ENCODE measurements at regions not wholly inside any gene's neighbourhood (a gene's known extent, or its start where the extent isn't known, plus 50 kb on each side); places are given as distances from the start of the nearest gene placed in this dataset.
"Not testable (repeated sequence)": the region's sequence is repeated elsewhere in the genome, so short reads cannot be mapped to it uniquely, and the experiment has no call there.

DNA sequence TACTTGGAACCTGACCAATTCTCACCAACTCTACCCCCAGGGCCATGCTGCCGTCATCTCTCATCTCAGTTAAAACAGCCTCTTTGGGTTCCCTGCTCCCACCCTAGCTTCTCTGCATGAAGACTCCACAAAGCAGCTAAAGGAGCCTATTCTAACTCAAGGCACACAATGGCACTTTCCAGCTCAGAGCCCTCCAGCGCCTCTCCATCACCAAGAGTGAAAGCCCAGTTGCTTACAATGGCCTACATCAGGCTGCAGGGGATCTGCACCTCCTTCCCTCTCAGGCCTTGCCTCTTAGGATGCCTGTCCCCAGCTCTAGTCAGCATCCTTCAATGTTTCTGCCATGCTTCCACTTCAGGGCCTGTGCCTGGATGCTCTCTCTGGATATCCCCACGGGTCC, 83.7 kb upstream of the GNAZ start:
- CTCF ChIA-PET: no interaction called here
- H3K9me3 ChIP-seq: no peaks in the 10 kb centered on the region
- no peak for DNase-seq
- no peaks in the 10 kb centered on the region for H3K36me3 ChIP-seq (ENCODE audit: control insufficient read depth in 2 of 2, extremely low read depth in 1 of 2, insufficient read depth in 1 of 2, low read length in 1 of 2)
- peaks cover 12 to 34% of the 10 kb centered on the region in 2 donors for H3K27me3 Mint-ChIP-seq
- H3K36me3 Mint-ChIP-seq: no peaks in the 10 kb centered on the region
- peaks cover 5 to 9% (median 6%) of the 10 kb centered on the region in 3 donors for H3K4me1 Mint-ChIP-seq
- POLR2A ChIA-PET: no interaction called here
- no peak overlapping the region for H3K27ac ChIP-seq (ENCODE audit: low read length)
- 100% methylated on average over 2 of the region's 3 CpGs for WGBS (ENCODE audit: insufficient coverage)
- no peaks in the 10 kb centered on the region for H3K9me3 Mint-ChIP-seq
- H3K4me3 ChIP-seq (ENCODE audit: control insufficient read depth in 1 of 2, extremely low read depth in 1 of 2, low read length in 1 of 2): no peak overlapping the region
- no peak for ATAC-seq (replicated peaks in 1 of 4)
- no peak overlapping the region for H3K4me3 Mint-ChIP-seq
- H3K4me1 ChIP-seq (ENCODE audit: control insufficient read depth in 1 of 2, extremely low read depth in 1 of 2, insufficient read depth in 2 of 2, low read length in 2 of 2): peaks cover 0 to 12% of the 10 kb centered on the region in 2 experiments
- H3K27ac Mint-ChIP-seq: no peak overlapping the region
- peaks cover 0 to 13% of the 10 kb centered on the region in 2 experiments for H3K27me3 ChIP-seq (replicated peaks in 1 of 2; ENCODE audit: control insufficient read depth in 2 of 2, extremely low read depth in 1 of 2, insufficient read depth in 2 of 2, low read length in 1 of 2)

DNA sequence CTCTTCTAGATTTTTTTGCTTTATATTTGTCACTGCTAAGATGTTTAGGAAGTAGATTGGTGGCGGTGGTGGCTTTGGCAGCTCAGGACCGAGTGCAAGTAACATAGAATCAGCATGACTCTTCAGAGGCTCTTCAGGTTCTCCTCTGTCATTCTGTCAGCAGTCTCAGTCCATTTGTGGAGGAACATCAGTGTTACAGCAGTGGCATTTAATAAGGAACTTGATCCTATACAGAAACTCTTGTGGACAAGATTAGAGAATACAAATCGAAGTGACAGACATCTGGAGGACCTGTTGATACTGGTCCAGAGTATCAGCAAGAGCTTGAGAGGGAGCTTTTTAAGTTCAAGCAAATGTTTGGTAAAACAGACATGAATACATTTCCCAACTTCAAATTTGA, 82.2 kb upstream of the GNAZ start:
- Histone ChIP-seq H3K4me3 (ENCODE audit: control insufficient read depth in 1 of 2, extremely low read depth in 1 of 2, low read length in 1 of 2) (no peak overlapping the region), H3K4me1 (ENCODE audit: control insufficient read depth in 1 of 2, extremely low read depth in 1 of 2, insufficient read depth in 2 of 2, low read length in 2 of 2) (peaks cover 0 to 7% of the 10 kb centered on the region in 2 experiments), H3K36me3 (ENCODE audit: control insufficient read depth in 2 of 2, extremely low read depth in 1 of 2, insufficient read depth in 1 of 2, low read length in 1 of 2) (no peaks in the 10 kb centered on the region), H3K9me3 (no peaks in the 10 kb centered on the region), H3K27me3 (replicated peaks in 1 of 2; ENCODE audit: control insufficient read depth in 2 of 2, extremely low read depth in 1 of 2, insufficient read depth in 2 of 2, low read length in 1 of 2) (peaks cover 0 to 16% of the 10 kb centered on the region in 2 experiments), H3K27ac (ENCODE audit: low read length) (no peak overlapping the region)
- no peak overlapping the region for H3K4me3 Mint-ChIP-seq
- no peak for DNase-seq
- ChIA-PET POLR2A (no interaction called here), CTCF (interaction anchor here in 1 of 2 donors (0.7 kb wide), 1 partner anchor 12 kb away, joined by 3 read pairs; no protein-coding TSS in a partner anchor)
- no peak overlapping the region for H3K27ac Mint-ChIP-seq
- H3K36me3 Mint-ChIP-seq: no peaks in the 10 kb centered on the region
- no peak for ATAC-seq (replicated peaks in 1 of 4)
- 75% methylated on average over 2 of the region's 3 CpGs for WGBS (ENCODE audit: insufficient coverage)
- H3K27me3 Mint-ChIP-seq: peaks cover 18 to 38% of the 10 kb centered on the region in 2 donors
- H3K4me1 Mint-ChIP-seq: peaks cover 5 to 6% (median 5%) of the 10 kb centered on the region in 3 donors
- H3K9me3 Mint-ChIP-seq: no peaks in the 10 kb centered on the region

DNA sequence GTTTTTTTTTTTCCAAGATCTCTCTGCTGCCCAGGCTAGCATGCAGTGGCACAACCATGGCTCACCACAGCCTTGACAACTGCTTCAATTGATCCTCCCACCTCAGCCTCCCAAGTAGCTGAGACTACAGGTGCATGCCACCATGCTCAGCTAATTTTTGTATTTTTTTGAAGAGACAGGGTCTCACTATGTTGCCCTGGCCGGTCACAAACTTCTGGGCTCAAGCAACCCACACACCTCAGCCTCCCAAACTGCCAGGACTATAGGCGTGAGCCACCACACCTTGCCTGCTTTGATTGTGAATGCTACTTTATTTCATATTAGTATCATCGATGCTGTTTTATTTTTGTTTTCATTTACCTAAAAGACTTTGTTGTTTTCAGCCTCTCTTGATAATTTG, 81.5 kb upstream of the GNAZ start:
- no peaks in the 10 kb centered on the region for H3K36me3 ChIP-seq (ENCODE audit: control insufficient read depth in 2 of 2, extremely low read depth in 1 of 2, insufficient read depth in 1 of 2, low read length in 1 of 2)
- Mint-ChIP-seq H3K4me1 (no peaks in the 10 kb centered on the region), H3K4me3 (no peak overlapping the region), H3K27ac (no peak overlapping the region), H3K27me3 (peaks cover 19 to 40% of the 10 kb centered on the region in 2 donors), H3K36me3 (no peaks in the 10 kb centered on the region), H3K9me3 (no peaks in the 10 kb centered on the region)
- POLR2A ChIA-PET: no interaction called here
- peaks cover 0 to 17% of the 10 kb centered on the region in 2 experiments for H3K27me3 ChIP-seq (replicated peaks in 1 of 2; ENCODE audit: control insufficient read depth in 2 of 2, extremely low read depth in 1 of 2, insufficient read depth in 2 of 2, low read length in 1 of 2)
- CTCF ChIA-PET: no interaction called here
- DNase-seq (no peak), ATAC-seq (replicated peaks in 1 of 4) (no peak)
- WGBS (ENCODE audit: insufficient coverage): no CpG with 5 or more reads among the region's 3 CpGs
- H3K4me1 ChIP-seq (ENCODE audit: control insufficient read depth in 1 of 2, extremely low read depth in 1 of 2, insufficient read depth in 2 of 2, low read length in 2 of 2): peaks cover 0 to 1% of the 10 kb centered on the region in 2 experiments
- H3K27ac ChIP-seq (ENCODE audit: low read length): no peak overlapping the region
- H3K4me3 ChIP-seq (ENCODE audit: control insufficient read depth in 1 of 2, extremely low read depth in 1 of 2, low read length in 1 of 2): no peak overlapping the region
- no peaks in the 10 kb centered on the region for H3K9me3 ChIP-seq

DNA sequence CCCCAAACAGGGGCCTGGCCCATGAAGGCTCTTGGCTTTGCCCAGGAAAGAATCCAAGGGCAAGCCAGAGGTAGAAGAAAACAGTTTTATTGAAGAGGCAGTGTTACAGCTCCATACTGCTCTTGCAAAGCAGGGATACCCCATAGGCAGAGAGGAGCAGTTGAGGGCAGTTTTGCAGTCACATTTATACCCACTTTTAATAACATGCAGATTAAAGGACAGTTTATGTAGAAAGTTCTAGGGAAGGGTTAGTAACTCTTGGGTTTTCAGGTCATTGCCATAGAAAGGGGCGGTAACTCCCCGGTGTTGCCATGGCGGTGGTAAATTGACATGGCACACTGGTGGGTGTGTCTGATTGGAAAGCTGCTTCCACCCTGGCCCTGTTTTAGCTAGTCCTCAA, 80.5 kb upstream of the GNAZ start:
- H3K4me3 ChIP-seq (ENCODE audit: control insufficient read depth in 1 of 2, extremely low read depth in 1 of 2, low read length in 1 of 2): no peak overlapping the region
- Mint-ChIP-seq H3K27me3 (peaks cover 21 to 46% of the 10 kb centered on the region in 2 donors), H3K9me3 (no peaks in the 10 kb centered on the region), H3K4me1 (no peaks in the 10 kb centered on the region), H3K27ac (no peak overlapping the region), H3K36me3 (no peaks in the 10 kb centered on the region), H3K4me3 (no peak overlapping the region)
- H3K27me3 ChIP-seq (replicated peaks in 1 of 2; ENCODE audit: control insufficient read depth in 2 of 2, extremely low read depth in 1 of 2, insufficient read depth in 2 of 2, low read length in 1 of 2): peaks cover 0 to 17% of the 10 kb centered on the region in 2 experiments
- no peaks in the 10 kb centered on the region for H3K9me3 ChIP-seq
- DNase-seq: no peak
- no peaks in the 10 kb centered on the region for H3K36me3 ChIP-seq (ENCODE audit: control insufficient read depth in 2 of 2, extremely low read depth in 1 of 2, insufficient read depth in 1 of 2, low read length in 1 of 2)
- CTCF ChIA-PET: interaction anchor here in 1 of 2 donors (0.7 kb wide), 1 partner anchor 1948 kb away, joined by 3 read pairs; no protein-coding TSS in a partner anchor
- no peak overlapping the region for H3K27ac ChIP-seq (ENCODE audit: low read length)
- POLR2A ChIA-PET: no interaction called here
- H3K4me1 ChIP-seq (ENCODE audit: control insufficient read depth in 1 of 2, extremely low read depth in 1 of 2, insufficient read depth in 2 of 2, low read length in 2 of 2): no peaks in the 10 kb centered on the region
- ATAC-seq (replicated peaks in 1 of 4): no peak
- WGBS (ENCODE audit: insufficient coverage): no CpG with 5 or more reads among the region's 3 CpGs

DNA sequence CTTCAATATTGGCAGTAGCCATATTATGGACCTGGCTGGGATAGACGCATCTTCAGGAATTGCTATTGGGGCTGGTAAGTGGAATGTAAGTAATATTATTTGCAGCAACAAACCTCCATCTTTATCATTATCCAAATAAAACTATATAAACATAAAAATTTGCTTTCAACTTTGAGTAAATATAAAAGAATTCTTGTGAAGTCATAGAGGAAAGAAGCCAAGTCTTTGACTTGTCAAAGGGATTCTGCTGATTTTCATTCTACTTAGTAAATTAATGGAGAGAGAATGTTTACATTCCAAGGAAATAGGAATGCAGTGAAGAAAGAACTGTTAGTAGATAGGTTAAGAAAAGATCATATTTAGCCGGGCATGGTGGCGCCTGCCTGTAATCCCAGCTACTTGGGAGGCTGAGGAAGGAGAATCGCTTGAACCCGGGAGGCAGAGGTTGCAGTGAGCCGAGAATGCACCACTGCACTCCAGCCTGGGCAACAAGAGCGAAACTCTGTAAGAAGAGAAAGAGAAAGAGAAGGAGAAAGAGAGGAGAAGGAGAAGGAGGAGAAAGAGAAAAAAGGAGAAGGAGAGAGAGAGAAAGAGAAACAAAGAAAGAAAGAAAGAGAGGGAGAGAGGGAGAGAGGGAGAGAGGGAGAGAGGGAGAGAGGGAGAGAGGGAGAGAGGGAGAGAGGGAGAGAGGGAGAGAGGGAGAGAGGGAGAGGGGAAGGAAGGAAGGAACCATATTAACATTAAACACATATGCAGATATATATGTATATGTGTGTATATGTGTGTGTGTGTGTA, 79.4 kb upstream of the GNAZ start:
- ATAC-seq (replicated peaks in 1 of 4); CTCF ChIA-PET; H3K9me3 ChIP-seq; H3K4me3 ChIP-seq (ENCODE audit: control insufficient read depth in 1 of 2, extremely low read depth in 1 of 2, low read length in 1 of 2); H3K4me1 ChIP-seq (ENCODE audit: control insufficient read depth in 1 of 2, extremely low read depth in 1 of 2, insufficient read depth in 2 of 2, low read length in 2 of 2); H3K27ac Mint-ChIP-seq; H3K36me3 Mint-ChIP-seq; H3K9me3 Mint-ChIP-seq; POLR2A ChIA-PET; H3K4me3 Mint-ChIP-seq; H3K27ac ChIP-seq (ENCODE audit: low read length); H3K36me3 ChIP-seq (ENCODE audit: control insufficient read depth in 2 of 2, extremely low read depth in 1 of 2, insufficient read depth in 1 of 2, low read length in 1 of 2); H3K4me1 Mint-ChIP-seq; DNase-seq: not testable (repeated sequence)
- 94% methylated on average over 6 of the region's 7 CpGs for WGBS (ENCODE audit: insufficient coverage)
- H3K27me3 Mint-ChIP-seq: peaks cover 21 to 49% of the 10 kb centered on the region in 2 donors
- peaks cover 0 to 17% of the 10 kb centered on the region in 2 experiments for H3K27me3 ChIP-seq (replicated peaks in 1 of 2; ENCODE audit: control insufficient read depth in 2 of 2, extremely low read depth in 1 of 2, insufficient read depth in 2 of 2, low read length in 1 of 2)

DNA sequence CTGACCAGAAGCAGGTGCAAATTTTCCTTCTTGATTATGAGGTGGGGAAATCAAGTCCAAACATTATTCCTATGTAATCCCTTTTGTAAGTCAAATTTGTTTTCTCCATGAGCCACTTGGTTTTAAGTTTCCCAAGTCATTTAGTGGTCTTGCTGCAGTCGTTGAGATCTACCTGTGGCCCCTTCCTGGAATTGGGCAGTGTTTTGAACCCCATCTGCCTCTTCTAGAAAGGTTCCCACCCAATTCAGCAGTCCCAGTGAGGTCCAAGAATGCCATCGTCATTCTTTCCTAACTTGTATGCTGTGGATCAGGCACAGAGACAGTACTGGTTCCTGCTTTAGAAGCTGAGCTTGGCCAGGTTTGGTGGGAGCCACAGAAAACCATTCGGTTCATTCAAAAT, 77.8 kb upstream of the GNAZ start:
- ChIA-PET CTCF (no interaction called here), POLR2A (no interaction called here)
- Mint-ChIP-seq H3K36me3 (peaks cover 1% of the 10 kb centered on the region), H3K4me3 (no peak overlapping the region), H3K27me3 (peaks cover 19 to 46% of the 10 kb centered on the region in 2 donors), H3K4me1 (no peaks in the 10 kb centered on the region), H3K27ac (no peak overlapping the region), H3K9me3 (peaks cover 13 to 16% (median 13%) of the 10 kb centered on the region in 3 donors)
- ATAC-seq (replicated peaks in 1 of 4) (no peak), DNase-seq (no peak)
- Histone ChIP-seq H3K9me3 (no peaks in the 10 kb centered on the region), H3K36me3 (ENCODE audit: control insufficient read depth in 2 of 2, extremely low read depth in 1 of 2, insufficient read depth in 1 of 2, low read length in 1 of 2) (no peaks in the 10 kb centered on the region), H3K4me1 (ENCODE audit: control insufficient read depth in 1 of 2, extremely low read depth in 1 of 2, insufficient read depth in 2 of 2, low read length in 2 of 2) (no peaks in the 10 kb centered on the region), H3K4me3 (ENCODE audit: control insufficient read depth in 1 of 2, extremely low read depth in 1 of 2, low read length in 1 of 2) (no peak overlapping the region), H3K27me3 (replicated peaks in 1 of 2; ENCODE audit: control insufficient read depth in 2 of 2, extremely low read depth in 1 of 2, insufficient read depth in 2 of 2, low read length in 1 of 2) (peaks cover 0 to 13% of the 10 kb centered on the region in 2 experiments), H3K27ac (ENCODE audit: low read length) (no peak overlapping the region)
- WGBS (ENCODE audit: insufficient coverage): 31% methylated on average over 2 of the region's 3 CpGs

All from T-cell (primary cell).